ENCODE measurements at regions not wholly inside any gene's neighbourhood (a gene's known extent, or its start where the extent isn't known, plus 50 kb on each side); places are given as distances from the start of the nearest gene placed in this dataset.
"Not testable (repeated sequence)": the region's sequence is repeated elsewhere in the genome, so short reads cannot be mapped to it uniquely, and the experiment has no call there.

DNA sequence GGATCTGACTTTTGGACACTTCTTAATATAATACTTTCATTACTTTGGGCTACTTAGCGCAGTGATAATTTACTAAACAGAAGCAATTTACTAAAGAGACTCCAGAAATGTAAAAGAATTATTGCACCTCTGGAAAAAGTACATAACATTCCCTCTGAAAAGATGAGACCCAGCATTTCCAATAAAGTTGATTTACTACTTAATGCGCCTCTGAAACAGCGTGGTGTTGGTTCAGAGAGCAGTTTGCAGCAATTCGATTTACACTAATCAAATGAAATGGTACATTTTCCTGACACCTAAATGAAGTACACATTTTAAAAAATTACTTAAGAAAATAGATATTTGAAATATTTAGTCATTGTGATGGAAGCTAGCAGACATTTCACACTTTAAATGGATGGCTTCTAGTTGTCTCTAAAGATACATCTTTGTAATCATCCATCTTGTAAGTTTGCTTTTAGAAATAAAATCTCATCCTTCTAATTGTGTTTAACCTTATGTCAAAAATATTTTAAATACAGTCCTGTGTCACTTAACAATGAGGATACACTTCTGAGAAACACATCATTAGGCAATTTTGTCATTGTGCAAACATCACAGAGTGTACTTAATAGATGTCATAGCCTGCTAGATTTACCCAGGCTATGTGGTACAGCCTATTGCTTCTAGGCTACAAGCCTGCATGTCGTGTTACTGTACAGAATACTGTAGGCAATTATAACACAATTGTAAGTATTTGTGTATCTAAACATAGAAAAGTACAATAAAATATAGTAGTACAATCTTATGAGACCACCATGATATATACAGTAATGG lies 284.6 kb upstream of the UBE2E3 start:
- DNase-seq (ENCODE audit: low spot score) = no peak

DNA sequence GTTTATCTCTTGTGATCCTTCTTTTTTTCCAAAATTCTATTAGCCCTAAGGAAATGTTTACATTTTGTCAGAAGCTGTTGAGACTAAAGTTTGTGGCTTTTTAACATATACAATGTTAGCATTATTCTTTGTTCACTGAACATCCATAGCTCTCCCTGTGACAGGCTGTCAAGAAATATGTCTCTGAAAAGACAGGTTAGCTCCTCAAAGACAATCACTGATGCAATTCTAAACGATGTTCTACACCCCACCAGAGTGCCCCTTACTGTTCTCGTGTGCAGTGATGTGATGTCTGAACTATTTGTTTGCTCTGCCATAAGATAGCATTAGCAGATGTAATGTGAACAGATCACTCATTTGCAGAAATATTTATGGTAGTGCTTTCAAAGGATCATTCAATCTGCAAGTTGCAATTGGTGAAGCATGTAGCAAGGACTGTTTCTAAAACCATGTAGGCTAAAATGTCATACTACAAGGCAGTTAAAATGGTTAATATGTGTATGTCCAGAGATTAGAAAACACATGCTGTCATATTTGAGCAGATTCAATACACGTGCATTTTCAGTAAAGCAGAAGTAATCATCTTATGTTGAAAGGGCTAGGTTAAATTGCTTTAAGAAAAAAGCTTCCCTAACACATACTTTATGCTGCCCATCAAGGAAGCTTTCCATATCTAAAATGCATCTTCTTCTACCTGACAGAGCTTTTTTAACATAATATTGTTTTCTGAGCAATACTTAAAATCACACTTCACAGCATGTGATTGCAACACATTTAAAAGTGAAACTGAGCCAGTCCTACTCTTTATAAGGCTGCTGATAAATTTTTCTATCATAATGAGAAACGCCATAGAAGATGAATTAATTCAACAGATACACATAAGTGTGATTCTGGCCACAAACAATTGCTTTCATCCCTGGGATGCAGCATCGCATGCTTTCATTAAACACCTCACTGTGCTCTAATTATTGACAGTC lies 285.7 kb upstream of the UBE2E3 start:
- DNase-seq (ENCODE audit: low spot score) = no peak

DNA sequence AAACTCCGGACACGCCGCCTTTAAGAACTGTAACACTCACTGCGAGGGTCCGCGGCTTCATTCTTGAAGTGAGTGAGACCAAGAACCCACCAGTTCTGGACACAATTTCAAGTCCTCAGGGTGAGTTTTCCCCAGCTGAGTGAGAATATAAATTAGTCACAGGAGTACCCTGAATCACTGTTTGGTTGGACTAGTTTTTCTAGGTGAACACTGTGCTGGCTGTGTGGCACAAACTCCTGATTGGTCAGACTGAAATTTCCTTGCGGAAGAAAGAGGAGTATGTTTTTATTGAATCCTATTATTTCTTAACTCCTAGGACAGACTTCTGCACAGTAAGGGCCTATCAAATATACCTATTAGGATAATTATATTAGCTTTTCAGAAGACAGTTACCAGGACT lies 288.1 kb upstream of the UBE2E3 start:
- DNase-seq (ENCODE audit: low spot score) = no peak

DNA sequence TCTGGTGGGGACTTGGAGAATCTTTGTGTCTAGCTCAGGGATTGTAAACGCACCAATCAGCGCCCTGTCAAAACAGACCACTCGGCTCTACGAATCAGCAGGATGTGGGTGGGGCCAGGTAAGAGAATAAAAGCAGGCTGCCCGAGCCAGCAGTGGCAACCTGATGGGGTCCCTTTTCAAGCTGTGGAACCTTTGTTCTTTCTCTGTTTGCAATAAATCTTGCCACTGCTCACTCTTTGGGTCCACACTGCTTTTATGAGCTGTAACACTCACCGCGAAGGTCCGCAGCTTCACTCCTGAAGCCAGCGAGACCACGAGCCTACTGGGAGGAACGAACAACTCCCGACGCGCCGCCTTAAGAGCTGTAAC lies 288.6 kb upstream of the UBE2E3 start:
- DNase-seq (ENCODE audit: low spot score) = not testable (repeated sequence)

DNA sequence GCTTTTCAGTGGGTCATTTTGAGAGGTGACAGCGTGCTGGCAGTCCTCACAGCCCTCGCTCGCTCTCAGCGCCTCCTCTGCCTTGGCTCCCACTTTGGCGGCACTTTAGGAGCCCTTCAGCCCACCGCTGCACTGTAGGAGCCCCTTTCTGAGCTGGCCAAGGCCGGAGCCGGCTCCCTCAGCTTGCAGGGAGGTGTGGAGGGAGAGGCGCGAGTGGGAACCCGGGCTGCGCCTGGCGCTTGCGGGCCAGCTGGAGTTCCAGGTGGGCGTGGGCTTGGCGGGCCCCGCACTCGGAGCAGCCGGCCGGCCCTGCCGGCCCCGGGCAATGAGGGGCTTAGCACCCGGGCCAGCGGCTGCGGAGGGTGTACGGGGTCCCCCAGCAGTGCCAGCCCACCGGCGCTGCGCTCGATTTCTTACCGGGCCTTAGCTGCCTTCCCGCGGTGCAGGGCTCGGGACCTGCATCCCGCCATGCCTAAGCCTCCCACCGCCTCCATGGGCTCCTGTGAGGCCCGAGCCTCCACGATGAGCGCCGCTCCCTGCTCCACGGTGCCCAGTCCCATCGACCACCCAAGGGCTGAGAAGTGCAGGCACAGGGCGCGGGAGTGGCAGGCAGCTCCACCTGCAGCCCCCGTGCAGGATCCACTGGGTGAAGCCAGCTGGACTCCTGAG lies 289.1 kb upstream of the UBE2E3 start:
- not testable (repeated sequence) for DNase-seq (ENCODE audit: low spot score)

DNA sequence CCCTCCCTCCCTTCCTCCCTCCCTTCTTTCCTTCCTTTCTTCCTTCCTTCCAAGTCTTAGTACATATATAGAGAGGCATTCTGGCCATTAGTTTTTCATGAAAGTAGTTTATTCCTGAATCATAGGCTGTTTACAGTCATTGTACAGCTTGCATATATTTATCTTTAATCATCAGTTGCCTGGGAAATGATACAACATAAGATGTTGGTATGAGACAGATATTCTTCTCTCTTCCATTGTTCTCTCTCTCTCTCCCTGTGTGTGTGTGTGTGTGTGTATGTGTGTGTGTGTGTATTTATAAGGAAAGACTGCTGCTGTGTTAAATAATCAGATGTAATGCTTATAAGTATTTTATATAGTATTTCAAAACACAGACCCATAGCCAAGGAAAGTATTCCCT lies 289.8 kb upstream of the UBE2E3 start:
- DNase-seq (ENCODE audit: low spot score) = no peak

DNA sequence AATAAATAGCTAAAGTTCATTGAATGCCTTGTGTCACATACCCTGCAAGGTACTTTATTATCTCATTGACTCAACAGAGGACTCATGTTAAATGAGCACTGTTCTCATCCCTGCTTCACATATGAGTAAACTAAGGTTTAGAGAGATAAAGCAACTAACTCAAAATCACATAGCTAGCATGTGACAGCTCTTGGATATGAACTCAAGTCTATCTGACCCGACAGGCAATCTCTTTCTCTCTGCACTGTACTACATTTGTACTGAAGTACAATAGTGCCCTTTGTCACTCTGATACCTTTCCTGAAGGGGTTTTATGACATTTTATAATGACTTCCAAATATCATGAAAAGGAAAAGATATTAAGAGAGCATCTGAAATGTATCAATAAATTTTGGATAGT lies 297.5 kb upstream of the UBE2E3 start:
- no peak for DNase-seq (ENCODE audit: low spot score)

DNA sequence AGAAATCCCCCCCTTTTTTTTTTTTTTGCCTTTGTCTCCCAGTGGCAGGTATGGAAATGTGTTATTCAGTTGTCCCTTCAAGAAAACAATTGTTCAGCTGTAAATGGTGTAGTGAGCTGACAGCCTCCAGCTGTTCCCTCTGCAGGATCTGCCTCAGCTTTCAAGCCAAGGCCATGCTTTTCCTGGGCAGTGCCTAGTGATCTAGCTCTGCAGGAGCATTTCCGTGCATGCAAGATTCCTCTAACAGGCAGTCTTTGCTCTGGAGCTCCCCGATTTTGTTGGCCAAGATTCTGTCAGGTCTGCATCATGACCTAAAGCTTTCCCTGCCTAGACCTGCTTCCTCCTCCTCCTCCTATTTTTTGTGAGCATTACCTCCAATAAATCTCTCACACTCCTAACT lies 300.7 kb upstream of the UBE2E3 start:
- no peak for DNase-seq (ENCODE audit: low spot score)

DNA sequence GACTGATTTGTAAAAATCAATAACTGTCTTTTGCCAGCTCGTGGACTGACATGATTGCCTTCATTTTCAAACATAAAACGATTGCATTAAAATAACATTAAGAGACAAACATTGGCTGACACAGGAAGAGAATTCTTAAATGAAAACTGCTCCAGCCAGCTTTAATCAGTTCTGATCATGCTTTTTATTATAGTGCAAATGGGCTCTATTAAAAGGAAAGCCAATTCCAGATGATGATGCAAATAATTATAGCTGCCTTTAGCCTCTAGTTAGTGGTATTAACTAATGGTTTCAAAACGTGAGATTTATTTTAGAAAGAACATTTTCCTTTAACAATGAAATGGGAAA lies 301.8 kb upstream of the UBE2E3 start:
- no peak for DNase-seq (ENCODE audit: low spot score)

DNA sequence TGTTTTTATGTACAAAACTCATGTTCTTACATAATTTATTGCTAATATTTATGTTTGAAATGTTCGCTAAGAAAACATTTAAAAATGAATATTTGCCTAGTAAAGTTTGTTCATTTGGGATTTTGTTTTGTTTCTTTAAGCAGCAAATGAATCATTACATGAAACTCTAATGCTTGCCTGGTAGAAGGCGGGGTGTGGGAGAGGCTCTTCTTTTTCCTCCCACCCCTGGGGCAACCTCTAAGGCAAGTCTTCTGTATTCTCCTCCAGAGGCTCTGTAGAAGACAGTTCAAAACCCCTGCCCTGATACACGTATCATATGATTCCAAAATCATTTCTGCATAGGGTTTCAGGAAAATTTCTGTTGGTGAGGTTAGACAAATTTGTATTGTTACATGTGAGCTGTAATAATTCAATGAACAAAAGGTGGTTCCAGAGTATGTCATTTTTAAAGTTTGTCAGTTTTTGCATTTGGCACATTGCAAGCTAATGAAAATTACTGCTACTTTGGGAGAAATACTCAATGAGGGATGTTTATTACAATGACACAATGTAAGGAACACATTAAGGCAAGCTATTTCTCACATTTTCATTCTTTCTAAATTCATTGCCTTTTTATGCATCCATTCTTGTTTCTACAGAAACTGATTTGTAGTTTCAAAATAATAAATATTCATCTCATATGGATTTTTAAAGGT lies 302.3 kb upstream of the UBE2E3 start:
- no peak for DNase-seq (ENCODE audit: low spot score)

DNA sequence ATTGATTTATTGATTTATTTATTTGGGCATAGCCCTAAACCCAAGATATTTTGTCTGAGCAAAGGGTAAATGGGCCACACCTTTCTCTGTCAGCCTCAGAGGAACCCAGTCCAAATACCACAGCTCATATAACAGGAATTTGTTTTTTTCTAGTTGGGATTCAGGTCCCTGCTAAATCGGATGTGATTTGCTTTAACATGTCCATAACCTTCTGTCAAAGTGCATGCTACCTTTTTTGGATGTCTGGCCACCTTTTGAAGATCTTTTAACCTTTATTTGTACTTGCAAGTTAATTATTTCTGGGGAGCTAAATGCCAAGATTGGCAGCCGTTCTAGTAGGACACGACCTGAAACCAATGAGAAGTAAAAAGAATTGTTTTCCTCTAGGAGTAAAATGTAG lies 303.2 kb upstream of the UBE2E3 start:
- DNase-seq (ENCODE audit: low spot score) = peak; percentile 39

DNA sequence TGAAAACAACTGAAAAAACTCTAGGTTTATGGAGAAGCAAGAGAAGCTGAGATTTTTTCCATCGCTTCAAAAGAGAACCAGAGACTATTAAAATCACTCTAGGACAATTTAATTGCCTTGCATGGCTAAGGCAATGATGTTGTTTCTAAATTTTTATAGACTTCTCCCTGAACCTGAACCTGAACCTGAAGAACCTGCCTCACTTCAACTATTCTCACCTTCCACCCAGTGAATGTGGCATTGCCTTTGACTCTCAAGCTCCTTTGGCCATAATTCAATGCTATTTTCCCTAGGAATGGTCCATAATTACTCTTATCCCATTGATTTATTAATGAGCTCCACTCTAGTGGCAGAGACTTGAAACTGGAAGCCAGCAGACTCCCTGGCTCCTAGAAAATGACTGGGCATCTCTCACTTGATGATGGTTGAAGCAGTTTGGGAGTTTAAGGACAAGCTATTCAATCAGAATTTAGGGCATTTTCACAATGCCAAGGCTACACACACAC lies 303.8 kb upstream of the UBE2E3 start:
- DNase-seq (ENCODE audit: low spot score) = no peak

DNA sequence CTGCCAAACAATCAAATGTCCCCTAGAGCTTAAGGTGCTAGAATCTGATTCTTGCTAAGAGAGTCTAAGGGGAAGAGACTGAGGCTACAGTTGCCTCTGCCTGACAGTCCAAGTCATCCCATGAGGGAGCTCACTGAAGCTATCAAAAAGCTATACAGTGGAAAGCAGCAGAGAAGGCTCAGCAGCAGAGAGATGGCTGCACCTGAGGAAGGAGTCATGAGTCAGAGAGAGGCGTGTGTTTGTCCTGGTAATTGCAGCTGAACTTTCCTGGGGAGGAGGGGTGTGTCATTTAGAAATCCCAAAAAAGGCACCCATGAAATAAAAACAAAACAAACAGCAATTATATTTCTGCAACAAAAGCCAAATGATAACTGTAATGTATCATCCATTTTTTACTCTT lies 305.2 kb upstream of the UBE2E3 start:
- no peak for DNase-seq (ENCODE audit: low spot score)

DNA sequence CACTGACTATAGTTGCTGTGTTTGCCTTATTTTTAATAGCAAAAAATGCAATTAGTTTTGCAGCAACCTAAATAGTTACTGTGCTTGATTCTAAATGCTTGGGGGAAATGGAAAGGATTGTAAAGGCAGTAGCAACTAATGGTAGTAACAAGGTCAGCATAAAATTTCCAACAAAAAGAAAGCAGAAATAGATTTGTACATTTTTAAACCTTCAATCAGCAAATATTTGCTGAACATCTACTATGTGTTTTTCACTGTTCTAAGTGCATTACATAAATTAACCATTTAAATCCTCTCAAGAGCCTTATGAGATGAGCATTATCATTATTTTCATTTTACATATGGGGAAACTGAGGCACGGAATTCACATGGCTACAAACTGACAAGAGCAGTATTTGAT lies 308.0 kb upstream of the UBE2E3 start:
- no peak for DNase-seq (ENCODE audit: low spot score)

DNA sequence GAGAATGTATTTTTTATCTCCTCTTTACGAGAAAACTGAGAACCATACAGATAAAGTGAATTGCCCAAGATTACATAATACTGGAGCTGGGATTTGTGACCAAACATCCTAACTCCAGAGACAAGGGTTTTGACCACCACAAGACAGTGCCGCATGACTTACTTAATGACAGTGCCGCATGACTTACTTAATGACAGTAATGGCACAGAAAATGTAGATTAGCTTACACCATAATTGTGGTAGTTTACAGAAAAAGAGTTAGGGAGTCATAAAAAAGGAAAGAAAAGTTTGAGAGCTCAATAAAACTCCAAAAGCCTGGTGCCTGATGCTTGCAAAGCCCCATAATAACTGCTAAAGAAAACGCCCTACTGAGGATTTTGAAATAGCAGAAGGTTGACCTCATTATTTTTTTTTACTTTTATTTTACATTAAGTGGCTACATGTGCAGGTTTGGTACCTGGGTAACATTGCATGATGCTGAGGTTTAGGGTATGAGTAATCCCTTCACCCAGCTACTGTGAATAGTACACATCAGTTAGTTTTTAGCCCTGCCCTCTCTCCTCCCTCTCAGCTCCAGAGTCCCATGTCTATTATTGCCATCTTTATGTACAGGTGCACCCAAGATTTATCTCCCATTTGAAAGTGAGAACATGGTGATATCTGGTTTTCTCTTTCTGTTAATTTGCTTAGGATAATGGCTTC lies 310.0 kb upstream of the UBE2E3 start:
- DNase-seq (ENCODE audit: low spot score) = no peak

DNA sequence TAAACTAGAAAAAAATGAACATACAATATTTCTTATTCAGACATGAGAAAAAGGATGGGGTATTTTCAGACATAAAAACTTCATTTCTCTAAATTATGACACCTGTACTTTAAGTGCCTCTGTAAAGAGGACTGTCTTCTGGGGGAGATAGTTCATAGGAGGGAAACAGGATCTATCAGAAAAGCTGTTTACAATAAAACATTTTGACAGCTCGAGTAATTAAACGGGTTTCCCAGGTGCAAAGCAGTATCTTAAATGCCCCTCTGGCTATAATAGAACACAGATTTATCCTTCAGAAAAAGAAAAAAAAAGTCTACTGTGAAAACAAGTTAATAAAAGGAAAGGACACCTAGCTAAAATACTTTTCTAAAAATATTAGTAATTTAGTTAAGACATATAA lies 311.4 kb upstream of the UBE2E3 start:
- DNase-seq (ENCODE audit: low spot score) = no peak

DNA sequence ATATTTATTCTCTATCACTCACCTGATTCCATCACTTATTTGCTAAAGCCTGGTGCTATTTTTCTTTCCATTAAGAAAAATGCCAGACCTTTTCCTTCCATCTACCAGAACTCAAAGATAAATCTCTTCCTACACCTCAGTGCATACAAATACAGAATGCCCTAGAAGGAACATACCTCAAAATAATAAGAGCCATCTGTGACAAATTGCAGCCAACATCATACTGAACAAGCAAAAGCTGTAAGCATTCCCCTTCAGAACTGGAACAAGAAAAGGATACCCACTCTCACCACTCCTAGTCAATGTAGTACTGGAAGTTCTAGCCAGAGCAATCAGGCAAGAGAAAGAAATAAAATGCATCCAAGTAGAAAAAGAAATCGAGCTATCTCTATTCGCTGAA lies 315.9 kb upstream of the UBE2E3 start:
- DNase-seq (ENCODE audit: low spot score) = no peak

DNA sequence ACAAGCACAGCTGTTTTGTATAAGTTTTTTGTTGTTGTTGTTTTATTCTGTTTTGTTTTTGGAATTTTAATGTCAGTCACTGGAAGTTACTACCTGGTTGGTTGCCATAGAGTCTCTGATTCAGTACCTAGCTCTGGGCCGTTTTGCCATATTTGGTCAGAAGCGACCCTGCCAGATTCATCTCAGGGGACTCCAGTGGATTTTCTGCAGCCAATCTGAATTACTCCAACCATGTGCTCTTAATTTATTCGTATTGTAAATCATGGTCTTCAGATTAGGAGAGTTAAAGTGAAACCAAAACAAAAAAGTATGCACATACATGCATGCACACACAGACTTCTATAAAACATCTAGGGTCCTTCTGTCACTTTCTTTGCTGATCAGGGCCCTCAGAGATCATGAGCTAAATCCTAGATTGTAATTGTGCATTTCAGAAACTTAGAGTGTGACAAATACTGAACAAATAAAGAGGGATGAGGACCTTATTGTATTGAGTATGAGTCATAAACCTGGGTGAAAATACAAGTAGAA lies 317.4 kb upstream of the UBE2E3 start:
- DNase-seq (ENCODE audit: low spot score) = no peak

DNA sequence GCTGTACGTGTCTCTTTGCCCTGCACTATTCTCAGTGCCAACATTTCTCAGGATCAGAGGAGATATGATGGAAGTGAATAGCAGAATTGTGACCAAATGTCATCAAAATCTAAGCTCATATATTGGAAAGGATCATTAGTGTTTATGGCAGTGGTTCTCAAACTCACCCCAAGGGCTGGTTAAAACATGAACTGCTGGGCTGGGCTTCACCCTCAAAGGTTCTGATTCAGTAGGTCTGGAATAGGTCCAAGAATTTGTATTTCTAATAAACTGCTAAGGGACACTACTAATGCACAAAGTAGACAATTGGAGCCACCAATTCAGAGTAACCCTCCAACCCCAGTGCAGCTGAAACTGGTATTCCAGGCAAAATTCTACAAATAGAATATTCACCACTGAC lies 317.9 kb upstream of the UBE2E3 start:
- DNase-seq (ENCODE audit: low spot score) = no peak

DNA sequence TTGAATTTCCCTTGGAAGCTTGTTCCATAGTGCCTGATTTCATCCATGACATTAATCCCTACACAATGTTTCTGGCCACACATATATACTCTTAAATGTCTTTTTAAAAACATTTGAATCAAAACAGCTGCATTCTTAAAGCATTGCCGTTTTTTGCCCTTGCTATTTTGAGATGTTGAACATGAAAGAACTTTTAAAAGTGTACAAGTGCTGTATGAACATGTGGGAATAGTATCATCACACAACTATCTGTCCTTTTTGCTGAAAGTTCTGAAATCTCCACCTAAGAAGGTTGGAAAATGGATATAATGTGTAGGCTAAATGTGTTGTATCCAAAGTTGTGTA lies 318.7 kb upstream of the UBE2E3 start:
- no peak for DNase-seq (ENCODE audit: low spot score)
